ENCODE measurements at regions not wholly inside any gene's neighbourhood (a gene's known extent, or its start where the extent isn't known, plus 50 kb on each side); places are given as distances from the start of the nearest gene placed in this dataset.

GRCh38 chr2:60329225-60329624 is 224.2 kb downstream of the BCL11A start:
- TF ChIP-seq CTCF (IDR thresholded peaks at IDR 0.05; ENCODE audit: low read depth, low read length), result no peak
- no peak for DNase-seq (ENCODE audit: extremely low read depth, low read depth)

- no peak for TF ChIP-seq CTCF (IDR thresholded peaks at IDR 0.05; ENCODE audit: low read depth, low read length)
- no peak for DNase-seq (ENCODE audit: extremely low read depth, low read depth)
Observed at GRCh38 chr2:60324536-60324935, 228.9 kb downstream of the BCL11A start.

- no peak for TF ChIP-seq CTCF (IDR thresholded peaks at IDR 0.05; ENCODE audit: low read depth, low read length)
- no peak for DNase-seq (ENCODE audit: extremely low read depth, low read depth)
Observed at GRCh38 chr2:60321816-60322215, 231.6 kb downstream of the BCL11A start.

GRCh38 chr2:60320724-60321123 is 232.7 kb downstream of the BCL11A start:
- DNase-seq (ENCODE audit: extremely low read depth, low read depth), result no peak
- no peak for TF ChIP-seq CTCF (IDR thresholded peaks at IDR 0.05; ENCODE audit: low read depth, low read length)

- DNase-seq (ENCODE audit: extremely low read depth, low read depth), result no peak
- TF ChIP-seq CTCF (IDR thresholded peaks at IDR 0.05; ENCODE audit: low read depth, low read length), result no peak
Observed at GRCh38 chr2:60319031-60319547, 234.4 kb downstream of the BCL11A start.

GRCh38 chr2:60318544-60318943 is 234.9 kb downstream of the BCL11A start:
- no peak for TF ChIP-seq CTCF (IDR thresholded peaks at IDR 0.05; ENCODE audit: low read depth, low read length)
- DNase-seq (ENCODE audit: extremely low read depth, low read depth), result no peak

GRCh38 chr2:60317844-60318243 is 235.6 kb downstream of the BCL11A start:
- no peak for TF ChIP-seq CTCF (IDR thresholded peaks at IDR 0.05; ENCODE audit: low read depth, low read length)
- DNase-seq (ENCODE audit: extremely low read depth, low read depth), result no peak
